ENCODE measurements at regions not wholly inside any gene's neighbourhood (a gene's known extent, or its start where the extent isn't known, plus 50 kb on each side); places are given as distances from the start of the nearest gene placed in this dataset.
"Not testable (repeated sequence)": the region's sequence is repeated elsewhere in the genome, so short reads cannot be mapped to it uniquely, and the experiment has no call there.

DNA sequence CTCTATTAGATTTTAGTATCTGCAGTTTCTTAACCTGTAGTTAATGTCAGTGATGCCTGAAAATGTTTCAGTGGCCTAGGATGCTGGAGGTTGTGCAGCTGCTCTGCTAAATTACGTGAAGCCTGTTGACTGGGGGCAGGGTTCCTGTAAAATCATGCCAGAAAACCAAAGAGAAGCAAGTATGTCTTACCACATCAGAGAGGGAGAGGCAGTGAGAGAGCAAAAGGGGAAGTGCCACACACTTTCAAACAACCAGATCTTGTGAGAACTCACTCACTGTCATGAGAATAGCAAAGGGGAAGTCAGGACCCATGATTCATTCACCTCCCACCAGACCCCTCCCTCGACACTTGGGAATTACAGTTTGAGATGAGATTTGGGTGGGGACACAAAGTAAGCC is 83.9 kb upstream of the CYLC2 start:
- H3K36me3 ChIP-seq (ENCODE audit: control insufficient read depth, insufficient read depth, low read length) = no peaks in the 10 kb centered on the region
- H3K27me3 ChIP-seq (ENCODE audit: control insufficient read depth, insufficient read depth, low read length) = no peaks in the 10 kb centered on the region
- in situ Hi-C loops (cut with HindIII; ENCODE audit: low pct_unique_long_range_greater_than_20kb, low sequenced_read_pairs) (no loop called here), intact Hi-C loops (cut with micrococcal nuclease; ENCODE audit: unreplicated experiment) (no loop called here)
- ATAC-seq (no peak), DNase-seq (ENCODE audit: low read depth, low spot score) (no peak)
- CTCF ChIA-PET = no interaction called here
- H3K27ac ChIP-seq (ENCODE audit: low read length) = no peak overlapping the region
- H3K9me3 ChIP-seq (ENCODE audit: control insufficient read depth, insufficient read depth, low read depth, low read length) = no peaks in the 10 kb centered on the region
- no peaks in the 10 kb centered on the region for H3K4me1 ChIP-seq (ENCODE audit: control insufficient read depth, insufficient read depth, low read length)
- TF ChIP-seq TCF7L2 (IDR thresholded peaks at IDR 0.05; ENCODE audit: low read depth, low read length) (no peak), CTCF (IDR thresholded peaks at IDR 0.05) (no peak), POLR2AphosphoS5 (IDR thresholded peaks at IDR 0.05; ENCODE audit: low read depth, low read length) (no peak), REST (IDR thresholded peaks at IDR 0.05; ENCODE audit: insufficient read depth in 1 of 2, low read depth in 2 of 2, low read length in 1 of 2) (no peak), SIN3A (IDR thresholded peaks at IDR 0.05; ENCODE audit: borderline replicate concordance, insufficient read depth, low read depth, low read length) (no peak)
- H3K4me3 ChIP-seq (ENCODE audit: low read depth in 2 of 2, low read length in 2 of 2) = no peak overlapping the region
- POLR2A ChIA-PET = no interaction called here
- no TSS peak for BruUV-seq (replicated peaks)

DNA sequence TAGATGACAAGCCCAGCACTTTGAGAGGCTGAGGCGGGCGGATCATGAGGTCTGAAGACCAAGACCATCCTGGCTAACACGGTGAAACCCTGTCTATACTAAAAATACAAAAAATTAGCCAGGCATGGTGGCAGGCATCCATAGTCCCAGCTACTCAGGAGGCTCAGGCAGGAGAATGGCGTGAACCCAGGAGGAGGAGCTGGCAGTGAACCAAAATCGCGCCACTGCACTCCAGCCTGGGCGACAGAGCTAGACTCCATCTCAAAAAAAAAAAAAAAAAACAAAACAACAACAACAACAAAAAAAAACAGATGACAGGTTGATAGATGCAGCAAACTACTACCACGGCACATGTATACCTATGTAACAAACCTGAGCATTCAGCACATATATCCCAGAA is 89.3 kb upstream of the CYLC2 start:
- POLR2A ChIA-PET; ATAC-seq; H3K4me1 ChIP-seq (ENCODE audit: control insufficient read depth, insufficient read depth, low read length); intact Hi-C loops (cut with micrococcal nuclease; ENCODE audit: unreplicated experiment); DNase-seq (ENCODE audit: low read depth, low spot score); BruUV-seq (replicated peaks); H3K27ac ChIP-seq (ENCODE audit: low read length); H3K27me3 ChIP-seq (ENCODE audit: control insufficient read depth, insufficient read depth, low read length); H3K9me3 ChIP-seq (ENCODE audit: control insufficient read depth, insufficient read depth, low read depth, low read length); in situ Hi-C loops (cut with HindIII; ENCODE audit: low pct_unique_long_range_greater_than_20kb, low sequenced_read_pairs); H3K36me3 ChIP-seq (ENCODE audit: control insufficient read depth, insufficient read depth, low read length); H3K4me3 ChIP-seq (ENCODE audit: low read depth in 2 of 2, low read length in 2 of 2); CTCF ChIA-PET: not testable (repeated sequence)

- H3K4me3 ChIP-seq (ENCODE audit: low read depth in 2 of 2, low read length in 2 of 2) = no peak overlapping the region
- H3K9me3 ChIP-seq (ENCODE audit: control insufficient read depth, insufficient read depth, low read depth, low read length) = no peaks in the 10 kb centered on the region
- intact Hi-C loops (cut with micrococcal nuclease; ENCODE audit: unreplicated experiment) = no loop called here
- no TSS peak for BruUV-seq (replicated peaks)
- no peaks in the 10 kb centered on the region for H3K36me3 ChIP-seq (ENCODE audit: control insufficient read depth, insufficient read depth, low read length)
- ATAC-seq (no peak), DNase-seq (ENCODE audit: low read depth, low spot score) (no peak)
- TF ChIP-seq SIN3A (IDR thresholded peaks at IDR 0.05; ENCODE audit: borderline replicate concordance, insufficient read depth, low read depth, low read length) (no peak), TCF7L2 (IDR thresholded peaks at IDR 0.05; ENCODE audit: low read depth, low read length) (no peak), CTCF (IDR thresholded peaks at IDR 0.05) (no peak), POLR2AphosphoS5 (IDR thresholded peaks at IDR 0.05; ENCODE audit: low read depth, low read length) (no peak), REST (IDR thresholded peaks at IDR 0.05; ENCODE audit: insufficient read depth in 1 of 2, low read depth in 2 of 2, low read length in 1 of 2) (no peak)
- no peak overlapping the region for H3K27ac ChIP-seq (ENCODE audit: low read length)
- ChIA-PET POLR2A (no interaction called here), CTCF (no interaction called here)
- in situ Hi-C loops (cut with HindIII; ENCODE audit: low pct_unique_long_range_greater_than_20kb, low sequenced_read_pairs) = no loop called here
- H3K4me1 ChIP-seq (ENCODE audit: control insufficient read depth, insufficient read depth, low read length) = no peaks in the 10 kb centered on the region
- no peaks in the 10 kb centered on the region for H3K27me3 ChIP-seq (ENCODE audit: control insufficient read depth, insufficient read depth, low read length)
These were observed 103.1 kb upstream of the CYLC2 start for GRCh38 chr9:102892025-102892424.

GRCh38 chr9:102888747-102889146 is 106.4 kb upstream of the CYLC2 start:
- ATAC-seq; H3K4me1 ChIP-seq (ENCODE audit: control insufficient read depth, insufficient read depth, low read length); H3K27ac ChIP-seq (ENCODE audit: low read length); H3K36me3 ChIP-seq (ENCODE audit: control insufficient read depth, insufficient read depth, low read length); H3K27me3 ChIP-seq (ENCODE audit: control insufficient read depth, insufficient read depth, low read length); DNase-seq (ENCODE audit: low read depth, low spot score); POLR2A ChIA-PET; intact Hi-C loops (cut with micrococcal nuclease; ENCODE audit: unreplicated experiment); BruUV-seq (replicated peaks); CTCF ChIA-PET; H3K4me3 ChIP-seq (ENCODE audit: low read depth in 2 of 2, low read length in 2 of 2); in situ Hi-C loops (cut with HindIII; ENCODE audit: low pct_unique_long_range_greater_than_20kb, low sequenced_read_pairs); H3K9me3 ChIP-seq (ENCODE audit: control insufficient read depth, insufficient read depth, low read depth, low read length): not testable (repeated sequence)
